ENCODE measurements at regions not wholly inside any gene's neighbourhood (a gene's known extent, or its start where the extent isn't known, plus 50 kb on each side); places are given as distances from the start of the nearest gene placed in this dataset.

- no peak for TF ChIP-seq CTCF (IDR thresholded peaks at IDR 0.05)
- no peak for DNase-seq (ENCODE audit: low spot score)
- Histone ChIP-seq H3K4me3 (no peak overlapping the region), H3K27ac (no peak overlapping the region)
Measured at GRCh38 chr21:32192291-32193097, 86.4 kb downstream of the MIS18A start.

- DNase-seq (ENCODE audit: low spot score), result peak; percentile 45
- no peak overlapping the region for H3K4me3 ChIP-seq
- no peak for TF ChIP-seq CTCF (IDR thresholded peaks at IDR 0.05)
- H3K27ac ChIP-seq, result no peak overlapping the region
Measured at GRCh38 chr21:32190493-32191144, 88.2 kb downstream of the MIS18A start.

GRCh38 chr21:32189688-32190483 lies 89.0 kb downstream of the MIS18A start:
- H3K4me3 ChIP-seq, result no peak overlapping the region
- DNase-seq (ENCODE audit: low spot score), result no peak
- no peak overlapping the region for H3K27ac ChIP-seq
- no peak for TF ChIP-seq CTCF (IDR thresholded peaks at IDR 0.05)

- DNase-seq (ENCODE audit: low spot score), result no peak
- Histone ChIP-seq H3K27ac (no peak overlapping the region), H3K4me3 (no peak overlapping the region)
- TF ChIP-seq CTCF (IDR thresholded peaks at IDR 0.05), result no peak
Measured at GRCh38 chr21:32186804-32187203, 92.0 kb downstream of the MIS18A start.

GRCh38 chr21:32185726-32186125 lies 93.1 kb downstream of the MIS18A start:
- DNase-seq (ENCODE audit: low spot score), result no peak
- no peak for TF ChIP-seq CTCF (IDR thresholded peaks at IDR 0.05)
- Histone ChIP-seq H3K4me3 (no peak overlapping the region), H3K27ac (no peak overlapping the region)

GRCh38 chr21:32185103-32185502 lies 93.7 kb downstream of the MIS18A start:
- no peak overlapping the region for H3K27ac ChIP-seq
- DNase-seq (ENCODE audit: low spot score), result no peak
- no peak for TF ChIP-seq CTCF (IDR thresholded peaks at IDR 0.05)

More at GRCh38 chr21:32185103-32185502, 93.7 kb downstream of the MIS18A start:
- no peak overlapping the region for H3K4me3 ChIP-seq

All from coronary artery (tissue), 2 donors.